ENCODE measurements at regions not wholly inside any gene's neighbourhood (a gene's known extent, or its start where the extent isn't known, plus 50 kb on each side); places are given as distances from the start of the nearest gene placed in this dataset.

GRCh38 chr22:27372969-27373670, 428.4 kb downstream of the MN1 start:
- H3K18ac ChIP-seq (ENCODE audit: low read length) = peak overlapping the region; percentile 89
- peaks cover under 1 to 4% of the 10 kb centered on the region in 2 donors for H3K9me3 ChIP-seq (replicated peaks in 1 of 2; ENCODE audit: control insufficient read depth in 2 of 2, insufficient read depth in 1 of 2, low read depth in 1 of 2, low read length in 2 of 2)
- no peak overlapping the region for H4K91ac ChIP-seq (ENCODE audit: low read depth, low read length, poor library complexity)
- peak overlapping the region; percentile 50 for H3K9ac ChIP-seq (ENCODE audit: low read depth, low read length, poor library complexity)
- no peak overlapping the region for H4K8ac ChIP-seq (ENCODE audit: low read depth, low read length)
- H2BK15ac ChIP-seq (ENCODE audit: low read length) = no peak overlapping the region
- no peak overlapping the region for H3K14ac ChIP-seq (ENCODE audit: low read length)
- H2AK5ac ChIP-seq (ENCODE audit: low read depth, low read length) = no peak overlapping the region
- peaks cover 0 to 2% of the 10 kb centered on the region in 2 donors for H3K36me3 ChIP-seq (replicated peaks in 1 of 2; ENCODE audit: control insufficient read depth in 2 of 2, insufficient read depth in 2 of 2, low read length in 2 of 2)
- peak overlapping the region; percentile 75 for H2BK120ac ChIP-seq (ENCODE audit: low read depth, low read length)
- WGBS, 2 donors (ENCODE audit: extremely low coverage in 2 of 2, insufficient read length in 2 of 2, insufficient replicate concordance in 1 of 2) = no CpG with 5 or more reads among the region's 10 CpGs
- H3K4me2 ChIP-seq (ENCODE audit: insufficient read depth, low read length, poor library complexity, severe bottlenecking) = no peak overlapping the region
- DNase-seq (ENCODE audit: low spot score) = peak; percentile 72
- peak overlapping the region; percentile 91 for H2AFZ ChIP-seq (ENCODE audit: low read length)
- H3K4ac ChIP-seq (ENCODE audit: low read length) = no peak overlapping the region
- H3K27me3 ChIP-seq (ENCODE audit: control insufficient read depth in 3 of 3, insufficient read depth in 3 of 3, low read depth in 1 of 3, low read length in 3 of 3) = peaks cover 0 to 3% (median 0%) of the 10 kb centered on the region in 3 experiments
- no peak overlapping the region for H2BK5ac ChIP-seq (ENCODE audit: low read length)
- H3K4me1 ChIP-seq (ENCODE audit: control insufficient read depth in 2 of 2, insufficient read depth in 1 of 2, low read depth in 1 of 2, low read length in 2 of 2) = peaks cover 6 to 11% of the 10 kb centered on the region in 2 donors
- peak overlapping the region in 1 of 2 donors; percentile 36 for H3K4me3 ChIP-seq (ENCODE audit: low read length in 2 of 2)
- H3K79me1 ChIP-seq (ENCODE audit: low read depth, low read length) = no peaks in the 10 kb centered on the region
- no peak overlapping the region for H3K23ac ChIP-seq (ENCODE audit: low read depth, low read length, poor library complexity)
- peak overlapping the region; percentile 50 for H2BK12ac ChIP-seq (ENCODE audit: low read length)
- peak overlapping the region; percentile 33 for H3K27ac ChIP-seq (replicated peaks; ENCODE audit: low read length)

- Histone ChIP-seq H3K23ac (ENCODE audit: low read depth, low read length, poor library complexity) (no peak overlapping the region), H2BK12ac (ENCODE audit: low read length) (no peak overlapping the region), H2AK5ac (ENCODE audit: low read depth, low read length) (no peak overlapping the region), H3K4me3 (ENCODE audit: low read length in 2 of 2) (no peak overlapping the region), H2BK15ac (ENCODE audit: low read length) (no peak overlapping the region), H2AFZ (ENCODE audit: low read length) (peak overlapping the region; percentile 74), H3K27me3 (ENCODE audit: control insufficient read depth in 3 of 3, insufficient read depth in 3 of 3, low read depth in 1 of 3, low read length in 3 of 3) (no peaks in the 10 kb centered on the region), H3K4me2 (ENCODE audit: insufficient read depth, low read length, poor library complexity, severe bottlenecking) (no peak overlapping the region), H3K79me1 (ENCODE audit: low read depth, low read length) (no peaks in the 10 kb centered on the region), H3K4ac (ENCODE audit: low read length) (no peak overlapping the region), H2BK5ac (ENCODE audit: low read length) (no peak overlapping the region), H4K8ac (ENCODE audit: low read depth, low read length) (no peak overlapping the region), H3K36me3 (replicated peaks in 1 of 2; ENCODE audit: control insufficient read depth in 2 of 2, insufficient read depth in 2 of 2, low read length in 2 of 2) (no peaks in the 10 kb centered on the region), H3K27ac (replicated peaks; ENCODE audit: low read length) (no peak overlapping the region), H2BK120ac (ENCODE audit: low read depth, low read length) (no peak overlapping the region), H3K9me3 (replicated peaks in 1 of 2; ENCODE audit: control insufficient read depth in 2 of 2, insufficient read depth in 1 of 2, low read depth in 1 of 2, low read length in 2 of 2) (no peaks in the 10 kb centered on the region), H3K14ac (ENCODE audit: low read length) (no peak overlapping the region), H3K4me1 (ENCODE audit: control insufficient read depth in 2 of 2, insufficient read depth in 1 of 2, low read depth in 1 of 2, low read length in 2 of 2) (peaks cover 9 to 29% of the 10 kb centered on the region in 2 donors), H3K18ac (ENCODE audit: low read length) (no peak overlapping the region), H3K9ac (ENCODE audit: low read depth, low read length, poor library complexity) (no peak overlapping the region), H4K91ac (ENCODE audit: low read depth, low read length, poor library complexity) (no peak overlapping the region)
- WGBS, 2 donors (ENCODE audit: extremely low coverage in 2 of 2, insufficient read length in 2 of 2, insufficient replicate concordance in 1 of 2) = no CpG with 5 or more reads among the region's 17 CpGs
- no peak for DNase-seq (ENCODE audit: low spot score)
Observed at GRCh38 chr22:27377501-27378295, 423.9 kb downstream of the MN1 start.

- Histone ChIP-seq H4K8ac (ENCODE audit: low read depth, low read length) (no peak overlapping the region), H3K4ac (ENCODE audit: low read length) (no peak overlapping the region), H3K4me2 (ENCODE audit: insufficient read depth, low read length, poor library complexity, severe bottlenecking) (no peak overlapping the region), H3K9ac (ENCODE audit: low read depth, low read length, poor library complexity) (peak overlapping the region; percentile 46), H4K91ac (ENCODE audit: low read depth, low read length, poor library complexity) (no peak overlapping the region), H3K18ac (ENCODE audit: low read length) (peak overlapping the region; percentile 12), H3K79me1 (ENCODE audit: low read depth, low read length) (no peaks in the 10 kb centered on the region), H3K9me3 (replicated peaks in 1 of 2; ENCODE audit: control insufficient read depth in 2 of 2, insufficient read depth in 1 of 2, low read depth in 1 of 2, low read length in 2 of 2) (no peaks in the 10 kb centered on the region), H2AK5ac (ENCODE audit: low read depth, low read length) (no peak overlapping the region), H3K14ac (ENCODE audit: low read length) (no peak overlapping the region), H3K23ac (ENCODE audit: low read depth, low read length, poor library complexity) (no peak overlapping the region), H2BK5ac (ENCODE audit: low read length) (no peak overlapping the region), H3K4me1 (ENCODE audit: control insufficient read depth in 2 of 2, insufficient read depth in 1 of 2, low read depth in 1 of 2, low read length in 2 of 2) (peaks cover 5 to 25% of the 10 kb centered on the region in 2 donors), H3K27me3 (ENCODE audit: control insufficient read depth in 3 of 3, insufficient read depth in 3 of 3, low read depth in 1 of 3, low read length in 3 of 3) (no peaks in the 10 kb centered on the region), H2BK120ac (ENCODE audit: low read depth, low read length) (no peak overlapping the region), H2BK12ac (ENCODE audit: low read length) (no peak overlapping the region), H3K4me3 (ENCODE audit: low read length in 2 of 2) (no peak overlapping the region), H2BK15ac (ENCODE audit: low read length) (no peak overlapping the region), H2AFZ (ENCODE audit: low read length) (peak overlapping the region; percentile 74), H3K36me3 (replicated peaks in 1 of 2; ENCODE audit: control insufficient read depth in 2 of 2, insufficient read depth in 2 of 2, low read length in 2 of 2) (no peaks in the 10 kb centered on the region), H3K27ac (replicated peaks; ENCODE audit: low read length) (no peak overlapping the region)
- DNase-seq (ENCODE audit: low spot score) = no peak
- no CpG with 5 or more reads among the region's 13 CpGs for WGBS, 2 donors (ENCODE audit: extremely low coverage in 2 of 2, insufficient read length in 2 of 2, insufficient replicate concordance in 1 of 2)
Observed at GRCh38 chr22:27378311-27378800, 423.2 kb downstream of the MN1 start.

GRCh38 chr22:27378995-27379394, 422.6 kb downstream of the MN1 start:
- Histone ChIP-seq H3K4me1 (ENCODE audit: control insufficient read depth in 2 of 2, insufficient read depth in 1 of 2, low read depth in 1 of 2, low read length in 2 of 2) (peaks cover 3 to 23% of the 10 kb centered on the region in 2 donors), H3K4me3 (ENCODE audit: low read length in 2 of 2) (no peak overlapping the region), H2AFZ (ENCODE audit: low read length) (no peak overlapping the region), H3K27me3 (ENCODE audit: control insufficient read depth in 3 of 3, insufficient read depth in 3 of 3, low read depth in 1 of 3, low read length in 3 of 3) (no peaks in the 10 kb centered on the region), H3K18ac (ENCODE audit: low read length) (no peak overlapping the region), H2AK5ac (ENCODE audit: low read depth, low read length) (no peak overlapping the region), H2BK12ac (ENCODE audit: low read length) (no peak overlapping the region), H3K36me3 (replicated peaks in 1 of 2; ENCODE audit: control insufficient read depth in 2 of 2, insufficient read depth in 2 of 2, low read length in 2 of 2) (no peaks in the 10 kb centered on the region), H3K27ac (replicated peaks; ENCODE audit: low read length) (no peak overlapping the region), H3K79me1 (ENCODE audit: low read depth, low read length) (no peaks in the 10 kb centered on the region), H3K14ac (ENCODE audit: low read length) (no peak overlapping the region), H3K9me3 (replicated peaks in 1 of 2; ENCODE audit: control insufficient read depth in 2 of 2, insufficient read depth in 1 of 2, low read depth in 1 of 2, low read length in 2 of 2) (no peaks in the 10 kb centered on the region), H4K8ac (ENCODE audit: low read depth, low read length) (no peak overlapping the region), H3K4ac (ENCODE audit: low read length) (no peak overlapping the region), H3K9ac (ENCODE audit: low read depth, low read length, poor library complexity) (no peak overlapping the region), H4K91ac (ENCODE audit: low read depth, low read length, poor library complexity) (no peak overlapping the region), H2BK15ac (ENCODE audit: low read length) (no peak overlapping the region), H3K23ac (ENCODE audit: low read depth, low read length, poor library complexity) (no peak overlapping the region), H2BK5ac (ENCODE audit: low read length) (no peak overlapping the region), H3K4me2 (ENCODE audit: insufficient read depth, low read length, poor library complexity, severe bottlenecking) (no peak overlapping the region), H2BK120ac (ENCODE audit: low read depth, low read length) (no peak overlapping the region)
- DNase-seq (ENCODE audit: low spot score) = no peak
- no CpG with 5 or more reads among the region's 4 CpGs for WGBS, 2 donors (ENCODE audit: extremely low coverage in 2 of 2, insufficient read length in 2 of 2, insufficient replicate concordance in 1 of 2)

All from neuronal stem cell (in vitro differentiated cells).